ENCODE measurements at regions not wholly inside any gene's neighbourhood (a gene's known extent, or its start where the extent isn't known, plus 50 kb on each side); places are given as distances from the start of the nearest gene placed in this dataset.

DNA sequence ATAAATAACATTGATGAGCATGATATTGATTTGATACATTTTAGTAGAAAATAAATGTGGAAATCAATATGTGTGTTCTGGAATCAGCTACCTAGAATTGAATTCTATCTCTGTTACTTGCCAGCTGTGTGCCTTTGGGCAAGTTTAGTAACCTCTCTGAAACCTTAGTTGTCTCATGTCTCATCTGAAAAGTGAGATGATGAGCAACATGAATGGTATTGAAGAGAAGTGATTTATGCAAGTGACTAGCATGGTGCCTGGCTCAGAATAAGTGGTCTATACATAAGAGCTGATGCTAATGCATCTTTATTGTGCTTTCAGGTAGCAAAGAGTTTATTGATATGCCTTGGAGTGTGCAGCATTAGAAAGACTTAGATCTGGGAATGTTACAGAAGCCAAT, 383.3 kb downstream of the PRDM2 start:
- TF ChIP-seq, protein P1, sequence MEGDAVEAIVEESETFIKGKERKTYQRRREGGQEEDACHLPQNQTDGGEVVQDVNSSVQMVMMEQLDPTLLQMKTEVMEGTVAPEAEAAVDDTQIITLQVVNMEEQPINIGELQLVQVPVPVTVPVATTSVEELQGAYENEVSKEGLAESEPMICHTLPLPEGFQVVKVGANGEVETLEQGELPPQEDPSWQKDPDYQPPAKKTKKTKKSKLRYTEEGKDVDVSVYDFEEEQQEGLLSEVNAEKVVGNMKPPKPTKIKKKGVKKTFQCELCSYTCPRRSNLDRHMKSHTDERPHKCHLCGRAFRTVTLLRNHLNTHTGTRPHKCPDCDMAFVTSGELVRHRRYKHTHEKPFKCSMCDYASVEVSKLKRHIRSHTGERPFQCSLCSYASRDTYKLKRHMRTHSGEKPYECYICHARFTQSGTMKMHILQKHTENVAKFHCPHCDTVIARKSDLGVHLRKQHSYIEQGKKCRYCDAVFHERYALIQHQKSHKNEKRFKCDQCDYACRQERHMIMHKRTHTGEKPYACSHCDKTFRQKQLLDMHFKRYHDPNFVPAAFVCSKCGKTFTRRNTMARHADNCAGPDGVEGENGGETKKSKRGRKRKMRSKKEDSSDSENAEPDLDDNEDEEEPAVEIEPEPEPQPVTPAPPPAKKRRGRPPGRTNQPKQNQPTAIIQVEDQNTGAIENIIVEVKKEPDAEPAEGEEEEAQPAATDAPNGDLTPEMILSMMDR (conservative IDR thresholded peaks at IDR 0.05 in 1 of 2, IDR thresholded peaks at IDR 0.05 in 1 of 2; ENCODE audit: extremely low read depth in 1 of 2, insufficient read depth in 1 of 2, low read depth in 1 of 2, low read length in 2 of 2), result no peak
- no peak for TF ChIP-seq EZH2 (IDR thresholded peaks at IDR 0.05; ENCODE audit: borderline replicate concordance, low read length)

All from mammary epithelial cell (primary cell).